Mesothelial cell of epicardium (in vitro differentiated cells): ENCODE measurements at regions not wholly inside any gene's neighbourhood (a gene's known extent, or its start where the extent isn't known, plus 50 kb on each side); places are given as distances from the start of the nearest gene placed in this dataset.

Source experiments
- DNase-seq, 2 experiments: peaks; one replicate each; pipeline ENCODE4 v3.0.0; 2021; ENCODE audit warnings: low spot score in 2 of 2; ENCODE audit not compliant: unreplicated experiment in 2 of 2
- H3K27ac Mint-ChIP-seq: 2 replicates; pipeline ENCODE4 v1.8.0; 2021; ENCODE audit warnings: mixed read lengths
- H3K27me3 Mint-ChIP-seq: 2 replicates; pipeline ENCODE4 v1.8.0; 2021; ENCODE audit warnings: low read depth, mixed read lengths
- H3K36me3 Mint-ChIP-seq: 2 replicates; pipeline ENCODE4 v1.8.0; 2021; ENCODE audit warnings: mixed read lengths
- H3K4me1 Mint-ChIP-seq: 2 replicates; pipeline ENCODE4 v1.8.0; 2021; ENCODE audit warnings: mixed read lengths
- H3K4me3 Mint-ChIP-seq: 2 replicates; pipeline ENCODE4 v1.8.0; 2021; ENCODE audit warnings: mild to moderate bottlenecking, moderate library complexity, mixed read lengths
- H3K9me3 Mint-ChIP-seq: 2 replicates; pipeline ENCODE4 v1.8.0; 2021; ENCODE audit warnings: mixed read lengths
- TF ChIP-seq, protein P1 (sequence below): fragments of 200-600 bp; sonication (generic); IDR thresholded peaks from one replicate; pipeline ENCODE4 v1.5.0; 2021; ENCODE audit warnings: antibody characterized with exemption; ENCODE audit not compliant: unreplicated experiment

DNA sequence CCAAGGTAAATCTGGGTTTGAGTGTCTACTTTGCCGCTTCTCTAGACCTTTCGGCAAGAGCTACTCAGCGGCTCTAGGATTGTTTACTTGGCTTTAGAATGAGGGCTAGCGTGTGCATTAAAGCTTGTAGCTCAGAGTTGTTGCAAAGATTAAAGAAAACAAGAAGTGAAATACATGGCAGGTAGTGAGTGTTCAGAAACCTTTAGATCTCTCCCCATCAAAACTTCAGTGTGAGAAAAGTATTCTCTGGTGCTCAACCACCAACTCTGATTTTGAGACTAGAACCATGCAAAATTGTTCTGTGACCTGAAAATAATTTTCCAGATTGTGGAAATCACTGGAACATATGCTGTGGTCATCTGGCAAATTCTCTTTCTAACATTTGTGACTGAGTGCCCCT is 512.0 kb downstream of the CMPK2 start:
- no peaks in the 10 kb centered on the region for H3K9me3 Mint-ChIP-seq
- H3K27me3 Mint-ChIP-seq: no peaks in the 10 kb centered on the region
- H3K4me1 Mint-ChIP-seq: no peaks in the 10 kb centered on the region
- no peak overlapping the region for H3K27ac Mint-ChIP-seq
- H3K4me3 Mint-ChIP-seq: no peak overlapping the region
- H3K36me3 Mint-ChIP-seq: no peaks in the 10 kb centered on the region
- no peak for DNase-seq
- TF ChIP-seq, protein P1, sequence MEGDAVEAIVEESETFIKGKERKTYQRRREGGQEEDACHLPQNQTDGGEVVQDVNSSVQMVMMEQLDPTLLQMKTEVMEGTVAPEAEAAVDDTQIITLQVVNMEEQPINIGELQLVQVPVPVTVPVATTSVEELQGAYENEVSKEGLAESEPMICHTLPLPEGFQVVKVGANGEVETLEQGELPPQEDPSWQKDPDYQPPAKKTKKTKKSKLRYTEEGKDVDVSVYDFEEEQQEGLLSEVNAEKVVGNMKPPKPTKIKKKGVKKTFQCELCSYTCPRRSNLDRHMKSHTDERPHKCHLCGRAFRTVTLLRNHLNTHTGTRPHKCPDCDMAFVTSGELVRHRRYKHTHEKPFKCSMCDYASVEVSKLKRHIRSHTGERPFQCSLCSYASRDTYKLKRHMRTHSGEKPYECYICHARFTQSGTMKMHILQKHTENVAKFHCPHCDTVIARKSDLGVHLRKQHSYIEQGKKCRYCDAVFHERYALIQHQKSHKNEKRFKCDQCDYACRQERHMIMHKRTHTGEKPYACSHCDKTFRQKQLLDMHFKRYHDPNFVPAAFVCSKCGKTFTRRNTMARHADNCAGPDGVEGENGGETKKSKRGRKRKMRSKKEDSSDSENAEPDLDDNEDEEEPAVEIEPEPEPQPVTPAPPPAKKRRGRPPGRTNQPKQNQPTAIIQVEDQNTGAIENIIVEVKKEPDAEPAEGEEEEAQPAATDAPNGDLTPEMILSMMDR: no peak

DNA sequence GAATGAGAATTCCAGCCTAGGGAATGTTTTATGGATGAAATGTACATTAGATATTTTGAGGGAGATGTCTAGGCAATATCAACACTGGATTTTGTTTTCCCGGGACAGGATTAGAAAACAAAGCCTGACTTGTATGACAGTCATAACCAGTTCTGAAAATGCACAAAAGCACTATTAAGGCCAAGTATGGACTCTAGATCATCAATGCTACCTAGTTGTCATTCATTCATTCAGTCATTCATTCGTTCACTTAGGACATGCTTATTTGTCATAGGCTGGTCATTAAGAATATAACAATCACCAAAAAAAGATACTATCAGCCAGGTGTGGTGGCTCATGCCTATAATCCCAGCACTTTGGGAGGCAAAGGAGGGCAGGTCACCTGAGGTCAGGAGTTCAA is 511.2 kb downstream of the CMPK2 start:
- DNase-seq: no peak
- Mint-ChIP-seq H3K27ac (no peak overlapping the region), H3K36me3 (no peaks in the 10 kb centered on the region), H3K27me3 (no peaks in the 10 kb centered on the region), H3K9me3 (no peaks in the 10 kb centered on the region), H3K4me1 (no peaks in the 10 kb centered on the region), H3K4me3 (no peak overlapping the region)
- TF ChIP-seq, protein P1: no peak

DNA sequence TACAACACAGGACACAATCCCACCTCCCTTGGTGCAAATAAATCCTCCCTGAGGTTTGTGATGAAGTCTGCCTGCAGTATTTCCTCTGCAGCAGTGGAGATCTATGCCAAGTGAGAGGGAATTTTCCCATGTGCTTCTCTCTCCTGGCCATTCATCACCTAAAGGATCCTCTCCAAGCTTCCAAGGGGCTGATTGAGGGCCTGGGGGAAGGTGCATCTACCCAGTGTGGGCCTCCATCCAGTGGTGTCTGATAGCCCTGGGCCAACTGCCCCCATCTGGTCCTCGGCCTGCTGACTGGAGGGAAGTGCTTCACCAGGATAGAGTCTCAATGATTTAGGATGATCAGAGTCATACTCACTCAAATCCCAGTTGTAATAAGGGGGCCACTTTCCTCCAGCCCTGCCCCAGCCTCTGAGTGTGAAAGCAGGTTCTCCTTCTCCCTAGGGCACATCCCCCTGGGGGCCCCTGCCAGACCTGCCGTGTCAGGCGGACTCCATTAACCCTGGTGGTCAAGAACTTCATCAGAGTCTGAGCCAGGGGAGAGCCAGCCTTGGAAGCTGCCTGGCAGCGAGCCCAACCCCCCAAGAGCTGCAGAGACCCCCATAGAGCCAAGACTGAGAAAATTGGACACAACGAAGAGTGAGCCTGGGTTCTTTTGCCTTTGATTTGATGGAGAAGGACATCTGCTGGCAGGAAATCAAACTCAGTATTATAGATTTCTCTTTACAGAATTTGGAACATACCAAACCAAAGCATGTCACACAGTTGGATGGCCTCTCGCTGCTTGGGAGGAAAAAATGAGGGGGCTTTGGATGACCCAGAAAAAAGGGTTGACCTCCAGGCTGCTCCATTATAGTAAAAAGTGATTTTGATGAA is 509.6 kb downstream of the CMPK2 start:
- TF ChIP-seq, protein P1: no peak
- Mint-ChIP-seq H3K27ac (no peak overlapping the region), H3K4me3 (no peak overlapping the region), H3K27me3 (no peaks in the 10 kb centered on the region), H3K36me3 (no peaks in the 10 kb centered on the region), H3K9me3 (no peaks in the 10 kb centered on the region), H3K4me1 (no peaks in the 10 kb centered on the region)
- no peak for DNase-seq

DNA sequence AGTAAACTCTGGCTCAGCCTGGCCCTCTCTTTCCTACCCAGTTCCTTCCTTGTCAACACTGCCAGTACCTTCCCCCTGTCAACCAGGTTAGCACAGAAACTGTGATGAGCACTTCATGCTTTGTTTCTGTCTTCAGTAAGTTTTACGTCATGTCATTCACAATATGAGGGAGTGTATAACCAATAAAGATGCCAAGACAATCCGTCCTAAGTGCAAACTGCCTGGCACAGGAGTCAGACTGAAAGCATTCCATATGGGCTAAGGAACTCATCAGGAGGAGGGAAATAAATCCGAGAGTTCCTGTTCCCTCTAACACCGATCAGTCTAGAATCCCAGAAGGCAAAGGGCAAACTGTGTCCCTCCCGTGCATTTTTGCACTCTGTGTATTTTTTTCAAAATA is 507.2 kb downstream of the CMPK2 start:
- Mint-ChIP-seq H3K9me3 (peaks cover 9% of the 10 kb centered on the region), H3K27ac (no peak overlapping the region), H3K36me3 (no peaks in the 10 kb centered on the region), H3K4me1 (no peaks in the 10 kb centered on the region), H3K27me3 (no peaks in the 10 kb centered on the region), H3K4me3 (no peak overlapping the region)
- DNase-seq: no peak
- TF ChIP-seq, protein P1: no peak

DNA sequence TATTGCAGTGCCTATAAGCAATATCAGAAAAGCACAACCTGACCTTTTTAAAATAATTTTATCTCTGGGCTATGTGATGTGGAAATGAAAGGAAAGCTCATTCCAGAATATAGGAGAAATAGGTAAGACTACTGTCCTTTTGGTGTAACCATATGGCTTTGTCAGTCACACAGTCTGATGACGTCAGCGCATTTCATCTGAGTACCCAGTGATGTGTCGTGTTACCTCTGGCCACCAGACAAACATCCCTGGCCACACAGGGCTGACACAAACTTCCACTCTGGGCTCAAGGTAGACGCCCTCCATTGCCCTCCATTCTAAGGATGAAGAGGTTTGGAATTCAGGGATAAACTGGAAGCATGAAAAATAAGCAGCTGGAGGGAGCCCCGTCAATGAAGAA is 506.7 kb downstream of the CMPK2 start:
- H3K9me3 Mint-ChIP-seq: peaks cover 9% of the 10 kb centered on the region
- no peaks in the 10 kb centered on the region for H3K27me3 Mint-ChIP-seq
- no peaks in the 10 kb centered on the region for H3K36me3 Mint-ChIP-seq
- no peak for DNase-seq
- H3K27ac Mint-ChIP-seq: no peak overlapping the region
- H3K4me1 Mint-ChIP-seq: no peaks in the 10 kb centered on the region
- TF ChIP-seq, protein P1: no peak
- H3K4me3 Mint-ChIP-seq: no peak overlapping the region
